ENCODE measurements at regions not wholly inside any gene's neighbourhood (a gene's known extent, or its start where the extent isn't known, plus 50 kb on each side); places are given as distances from the start of the nearest gene placed in this dataset.

- TF ChIP-seq, protein P1, sequence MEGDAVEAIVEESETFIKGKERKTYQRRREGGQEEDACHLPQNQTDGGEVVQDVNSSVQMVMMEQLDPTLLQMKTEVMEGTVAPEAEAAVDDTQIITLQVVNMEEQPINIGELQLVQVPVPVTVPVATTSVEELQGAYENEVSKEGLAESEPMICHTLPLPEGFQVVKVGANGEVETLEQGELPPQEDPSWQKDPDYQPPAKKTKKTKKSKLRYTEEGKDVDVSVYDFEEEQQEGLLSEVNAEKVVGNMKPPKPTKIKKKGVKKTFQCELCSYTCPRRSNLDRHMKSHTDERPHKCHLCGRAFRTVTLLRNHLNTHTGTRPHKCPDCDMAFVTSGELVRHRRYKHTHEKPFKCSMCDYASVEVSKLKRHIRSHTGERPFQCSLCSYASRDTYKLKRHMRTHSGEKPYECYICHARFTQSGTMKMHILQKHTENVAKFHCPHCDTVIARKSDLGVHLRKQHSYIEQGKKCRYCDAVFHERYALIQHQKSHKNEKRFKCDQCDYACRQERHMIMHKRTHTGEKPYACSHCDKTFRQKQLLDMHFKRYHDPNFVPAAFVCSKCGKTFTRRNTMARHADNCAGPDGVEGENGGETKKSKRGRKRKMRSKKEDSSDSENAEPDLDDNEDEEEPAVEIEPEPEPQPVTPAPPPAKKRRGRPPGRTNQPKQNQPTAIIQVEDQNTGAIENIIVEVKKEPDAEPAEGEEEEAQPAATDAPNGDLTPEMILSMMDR (IDR thresholded peaks at IDR 0.05; ENCODE audit: low read length, missing control alignments): no peak
- H3K4me3 ChIP-seq (replicated peaks; ENCODE audit: low read depth, low read length): no peak overlapping the region
- DNase-seq (ENCODE audit: low read depth): no peak
These were observed 69.3 kb upstream of the RUNX3 start for GRCh38 chr1:24999426-24999825.

DNA sequence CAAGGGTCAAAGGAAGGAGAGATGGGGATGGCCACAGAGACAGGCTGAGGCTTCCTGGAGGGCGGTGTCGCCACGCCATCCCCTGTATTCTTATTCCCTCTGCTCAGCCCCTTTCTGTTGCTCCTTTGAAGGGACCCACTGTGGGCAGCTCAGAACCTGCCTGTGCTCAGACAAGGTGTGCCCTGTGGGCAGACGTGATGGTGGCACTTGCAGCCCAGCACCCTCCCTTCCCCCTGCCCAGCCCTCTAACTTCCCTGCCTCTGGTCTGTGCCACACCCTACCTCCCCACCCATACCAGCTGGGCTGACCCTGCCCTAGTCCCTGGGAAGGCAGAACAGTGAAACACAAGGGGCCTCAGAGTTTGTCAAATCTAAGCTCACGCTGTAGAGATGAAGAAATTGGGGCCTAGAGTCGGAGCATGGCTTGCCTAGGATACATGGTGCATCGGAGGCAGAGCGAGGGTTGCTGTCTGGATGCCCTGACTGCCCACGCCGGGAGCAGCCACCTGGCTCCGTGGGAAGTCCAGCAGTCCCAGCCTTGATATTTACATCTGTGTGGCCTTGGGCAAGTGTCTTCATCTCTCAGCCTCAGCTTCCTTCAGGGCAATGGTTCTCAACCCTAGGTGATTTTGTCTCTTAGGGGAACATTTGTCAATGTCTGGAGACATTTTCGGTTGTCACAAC, 68.6 kb upstream of the RUNX3 start:
- TF ChIP-seq, protein P1 (IDR thresholded peaks at IDR 0.05; ENCODE audit: low read length, missing control alignments): no peak
- DNase-seq (ENCODE audit: low read depth): no peak
- no peak overlapping the region for H3K4me3 ChIP-seq (replicated peaks; ENCODE audit: low read depth, low read length)

- H3K4me3 ChIP-seq (replicated peaks; ENCODE audit: low read depth, low read length): no peak overlapping the region
- no peak for DNase-seq (ENCODE audit: low read depth)
- TF ChIP-seq, protein P1 (IDR thresholded peaks at IDR 0.05; ENCODE audit: low read length, missing control alignments): no peak
These were observed 67.2 kb upstream of the RUNX3 start for GRCh38 chr1:24996983-24997893.

- no peak for DNase-seq (ENCODE audit: low read depth)
- TF ChIP-seq, protein P1 (IDR thresholded peaks at IDR 0.05; ENCODE audit: low read length, missing control alignments): no peak
- no peak overlapping the region for H3K4me3 ChIP-seq (replicated peaks; ENCODE audit: low read depth, low read length)
These were observed 66.4 kb upstream of the RUNX3 start for GRCh38 chr1:24996456-24996855.

DNA sequence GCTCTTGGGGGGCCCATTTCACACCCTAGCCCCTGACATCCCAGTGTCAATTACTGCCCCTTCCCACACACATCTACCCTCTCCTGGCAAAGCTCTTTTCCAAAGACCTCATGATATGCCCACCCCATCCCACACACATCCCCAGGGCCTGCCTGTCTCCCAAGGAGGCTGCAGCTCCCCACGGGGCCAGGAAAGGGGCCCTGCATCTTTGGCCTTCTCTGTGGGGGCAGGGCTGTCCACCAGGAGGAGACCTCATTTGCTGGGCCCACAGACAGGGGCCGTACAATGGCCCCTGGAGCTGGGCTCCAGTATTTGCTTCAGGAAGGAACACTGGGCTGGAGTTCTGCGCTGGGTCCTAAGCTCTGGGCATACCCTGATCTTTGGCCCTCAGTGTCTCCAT, 65.6 kb upstream of the RUNX3 start:
- H3K4me3 ChIP-seq (replicated peaks; ENCODE audit: low read depth, low read length): no peak overlapping the region
- DNase-seq (ENCODE audit: low read depth): no peak
- TF ChIP-seq, protein P1 (IDR thresholded peaks at IDR 0.05; ENCODE audit: low read length, missing control alignments): no peak

- TF ChIP-seq, protein P1 (IDR thresholded peaks at IDR 0.05; ENCODE audit: low read length, missing control alignments): no peak
- DNase-seq (ENCODE audit: low read depth): no peak
- no peak overlapping the region for H3K4me3 ChIP-seq (replicated peaks; ENCODE audit: low read depth, low read length)
These were observed 65.1 kb upstream of the RUNX3 start for GRCh38 chr1:24995140-24995539.
